ENCODE measurements at regions not wholly inside any gene's neighbourhood (a gene's known extent, or its start where the extent isn't known, plus 50 kb on each side); places are given as distances from the start of the nearest gene placed in this dataset.
A peak's percentile ranks its signal among the peaks of the same experiment; 100 is the strongest.
"Not testable (repeated sequence)": the region's sequence is repeated elsewhere in the genome, so short reads cannot be mapped to it uniquely, and the experiment has no call there.

DNA sequence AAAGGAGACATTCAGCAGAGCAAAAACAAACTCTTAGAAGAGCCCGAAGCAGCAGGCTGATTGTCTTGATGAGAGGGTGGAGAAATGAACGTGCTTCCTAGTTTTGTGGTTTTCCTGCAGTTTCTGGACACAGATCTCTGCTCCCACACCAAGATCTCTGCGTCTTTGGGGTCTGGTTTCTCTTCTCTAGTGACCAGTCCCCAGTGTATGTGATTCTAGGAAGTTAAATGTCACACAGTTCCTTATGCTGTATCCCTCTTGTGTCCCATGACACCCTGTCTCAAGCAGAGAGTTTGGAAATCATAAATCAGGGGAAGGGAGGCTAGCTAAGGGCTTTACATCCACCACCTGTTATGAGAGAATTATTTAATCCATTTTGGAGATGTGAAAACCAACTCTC lies 55.4 kb upstream of the KLF14 start:
- DNase-seq (ENCODE audit: low read depth) = no peak
- no peak overlapping the region for H3K4me3 ChIP-seq (ENCODE audit: low read depth, low read length)
- H3K27me3 ChIP-seq (ENCODE audit: control insufficient read depth, insufficient read depth, low read length) = no peaks in the 10 kb centered on the region
- TF ChIP-seq, protein P1, sequence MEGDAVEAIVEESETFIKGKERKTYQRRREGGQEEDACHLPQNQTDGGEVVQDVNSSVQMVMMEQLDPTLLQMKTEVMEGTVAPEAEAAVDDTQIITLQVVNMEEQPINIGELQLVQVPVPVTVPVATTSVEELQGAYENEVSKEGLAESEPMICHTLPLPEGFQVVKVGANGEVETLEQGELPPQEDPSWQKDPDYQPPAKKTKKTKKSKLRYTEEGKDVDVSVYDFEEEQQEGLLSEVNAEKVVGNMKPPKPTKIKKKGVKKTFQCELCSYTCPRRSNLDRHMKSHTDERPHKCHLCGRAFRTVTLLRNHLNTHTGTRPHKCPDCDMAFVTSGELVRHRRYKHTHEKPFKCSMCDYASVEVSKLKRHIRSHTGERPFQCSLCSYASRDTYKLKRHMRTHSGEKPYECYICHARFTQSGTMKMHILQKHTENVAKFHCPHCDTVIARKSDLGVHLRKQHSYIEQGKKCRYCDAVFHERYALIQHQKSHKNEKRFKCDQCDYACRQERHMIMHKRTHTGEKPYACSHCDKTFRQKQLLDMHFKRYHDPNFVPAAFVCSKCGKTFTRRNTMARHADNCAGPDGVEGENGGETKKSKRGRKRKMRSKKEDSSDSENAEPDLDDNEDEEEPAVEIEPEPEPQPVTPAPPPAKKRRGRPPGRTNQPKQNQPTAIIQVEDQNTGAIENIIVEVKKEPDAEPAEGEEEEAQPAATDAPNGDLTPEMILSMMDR (IDR thresholded peaks at IDR 0.05; ENCODE audit: insufficient read depth, low read length, poor library complexity, severe bottlenecking) = no peak
- no peaks in the 10 kb centered on the region for H3K36me3 ChIP-seq (ENCODE audit: control insufficient read depth, insufficient read depth, low read length)

DNA sequence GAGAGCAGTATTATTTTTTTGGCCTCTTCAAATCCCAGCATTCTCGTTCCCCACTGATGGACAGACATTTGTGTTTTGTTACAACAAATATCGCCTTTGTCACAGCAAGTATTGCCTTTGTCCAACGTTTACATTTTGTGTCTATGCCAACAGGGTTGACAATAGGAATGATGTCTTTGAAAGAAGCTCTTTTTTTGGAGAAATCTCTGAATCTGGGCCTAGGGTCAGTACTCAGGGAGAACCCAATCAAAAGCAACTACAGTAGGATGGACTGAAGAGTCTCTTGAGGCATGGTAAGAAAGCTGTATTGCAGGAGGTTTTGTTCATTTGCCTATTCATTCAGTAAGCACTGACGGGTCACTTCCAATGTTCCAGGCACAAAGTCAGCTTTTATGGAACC lies 57.7 kb upstream of the KLF14 start:
- Histone ChIP-seq H3K36me3 (ENCODE audit: control insufficient read depth, insufficient read depth, low read length) (no peaks in the 10 kb centered on the region), H3K4me3 (ENCODE audit: low read depth, low read length) (no peak overlapping the region), H3K27me3 (ENCODE audit: control insufficient read depth, insufficient read depth, low read length) (no peaks in the 10 kb centered on the region)
- DNase-seq (ENCODE audit: low read depth) = no peak
- TF ChIP-seq, protein P1 (IDR thresholded peaks at IDR 0.05; ENCODE audit: insufficient read depth, low read length, poor library complexity, severe bottlenecking) = no peak

DNA sequence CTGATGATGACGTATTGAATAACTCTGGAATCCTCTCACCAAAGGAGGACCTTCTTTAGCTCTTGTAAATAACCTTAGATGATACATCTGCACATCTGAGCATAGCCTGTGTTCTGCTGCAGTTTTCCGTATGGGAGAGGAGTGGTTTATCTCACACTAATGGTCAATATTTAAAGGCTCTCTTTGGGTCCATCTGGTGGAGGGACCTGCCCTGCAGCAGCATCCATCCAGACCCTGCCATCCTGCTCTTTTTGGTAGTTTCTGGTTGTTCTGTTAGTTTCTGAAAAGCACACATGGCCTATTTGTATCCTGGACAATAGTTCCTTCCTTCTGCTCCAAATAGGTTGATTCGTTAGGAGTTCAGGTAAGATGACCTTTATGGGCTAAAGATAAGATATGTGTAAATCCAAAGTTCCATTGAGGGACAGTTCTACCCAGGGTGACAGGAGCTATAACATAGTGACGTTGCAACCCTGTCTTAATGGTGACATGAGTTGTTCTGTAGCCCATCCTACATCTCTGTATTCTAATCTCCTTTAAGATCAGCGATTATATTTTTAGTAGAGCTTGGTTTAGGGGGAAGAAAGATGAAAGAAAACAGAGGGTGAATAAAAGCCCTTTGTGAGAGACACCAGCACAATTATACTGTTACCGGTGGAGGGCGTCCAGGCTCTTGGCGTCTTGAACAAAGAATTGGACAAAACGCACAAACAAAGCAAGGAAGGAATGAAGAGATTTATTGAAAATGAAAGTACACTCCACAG lies 60.0 kb upstream of the KLF14 start:
- no peaks in the 10 kb centered on the region for H3K27me3 ChIP-seq (ENCODE audit: control insufficient read depth, insufficient read depth, low read length)
- TF ChIP-seq, protein P1 (IDR thresholded peaks at IDR 0.05; ENCODE audit: insufficient read depth, low read length, poor library complexity, severe bottlenecking) = peak; percentile 2
- no peaks in the 10 kb centered on the region for H3K36me3 ChIP-seq (ENCODE audit: control insufficient read depth, insufficient read depth, low read length)
- no peak for DNase-seq (ENCODE audit: low read depth)
- no peak overlapping the region for H3K4me3 ChIP-seq (ENCODE audit: low read depth, low read length)

DNA sequence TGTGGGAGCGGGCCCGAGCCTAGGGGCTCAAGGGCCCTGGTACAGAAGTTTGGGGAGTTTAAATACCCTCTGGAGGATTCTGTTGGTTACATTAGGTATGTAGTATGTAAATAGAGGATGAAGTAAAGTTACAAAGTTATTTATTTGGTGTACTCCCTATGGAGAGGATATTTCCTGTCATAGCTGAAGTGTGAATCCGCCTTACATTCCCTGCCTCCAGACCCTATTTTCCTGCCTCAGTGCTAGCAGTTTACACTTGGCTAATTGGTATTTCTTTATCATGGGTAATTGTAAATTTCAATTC lies 60.6 kb upstream of the KLF14 start:
- H3K27me3 ChIP-seq (ENCODE audit: control insufficient read depth, insufficient read depth, low read length) = no peaks in the 10 kb centered on the region
- H3K4me3 ChIP-seq (ENCODE audit: low read depth, low read length) = no peak overlapping the region
- no peaks in the 10 kb centered on the region for H3K36me3 ChIP-seq (ENCODE audit: control insufficient read depth, insufficient read depth, low read length)
- DNase-seq (ENCODE audit: low read depth) = no peak
- TF ChIP-seq, protein P1 (IDR thresholded peaks at IDR 0.05; ENCODE audit: insufficient read depth, low read length, poor library complexity, severe bottlenecking) = no peak

DNA sequence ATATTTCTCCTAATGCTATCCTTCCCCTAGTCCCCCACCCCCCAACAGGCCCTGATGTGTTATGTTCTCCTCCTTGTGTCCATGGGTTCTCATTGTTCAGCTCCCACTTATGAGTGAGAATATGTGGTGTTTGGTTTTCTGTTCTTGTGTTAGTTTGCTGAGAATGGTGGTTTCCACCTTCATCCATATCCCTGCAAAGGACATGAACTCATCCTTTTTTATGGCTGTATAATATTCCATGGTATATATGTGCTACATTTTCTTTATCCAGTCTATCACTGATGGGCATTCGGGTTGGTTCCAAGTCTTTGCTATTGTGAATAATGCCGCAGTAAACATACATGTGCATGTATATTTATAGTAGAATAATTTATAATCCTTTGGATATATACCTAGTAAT lies 62.4 kb upstream of the KLF14 start:
- H3K27me3 ChIP-seq (ENCODE audit: control insufficient read depth, insufficient read depth, low read length); H3K4me3 ChIP-seq (ENCODE audit: low read depth, low read length); DNase-seq (ENCODE audit: low read depth); H3K36me3 ChIP-seq (ENCODE audit: control insufficient read depth, insufficient read depth, low read length): not testable (repeated sequence)

DNA sequence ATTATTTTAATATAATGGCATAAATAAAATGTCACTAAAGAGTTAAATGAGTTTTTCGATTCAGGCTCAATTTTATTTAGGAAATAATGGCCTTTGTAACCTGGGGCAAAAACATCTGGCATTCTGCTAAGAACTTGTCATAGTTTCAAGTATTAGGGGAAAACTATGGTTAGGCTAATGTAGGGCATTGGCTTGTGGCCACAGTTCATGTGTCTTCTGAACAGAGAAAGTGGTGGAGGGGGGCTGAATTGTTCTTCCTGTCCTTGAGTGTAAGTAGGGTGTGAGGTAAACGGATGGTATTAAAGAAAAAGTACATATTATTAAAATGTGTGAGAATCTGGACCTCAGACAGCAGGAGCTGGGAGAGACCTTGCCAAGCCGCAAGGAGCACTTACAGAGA lies 69.1 kb upstream of the KLF14 start:
- TF ChIP-seq, protein P1 (IDR thresholded peaks at IDR 0.05; ENCODE audit: insufficient read depth, low read length, poor library complexity, severe bottlenecking) = no peak
- no peak overlapping the region for H3K4me3 ChIP-seq (ENCODE audit: low read depth, low read length)
- DNase-seq (ENCODE audit: low read depth) = no peak
- H3K36me3 ChIP-seq (ENCODE audit: control insufficient read depth, insufficient read depth, low read length) = no peaks in the 10 kb centered on the region
- H3K27me3 ChIP-seq (ENCODE audit: control insufficient read depth, insufficient read depth, low read length) = no peaks in the 10 kb centered on the region

Data from kidney epithelial cell (primary cell).